HepG2 (cell line): ENCODE measurements at regions not wholly inside any gene's neighbourhood (a gene's known extent, or its start where the extent isn't known, plus 50 kb on each side); places are given as distances from the start of the nearest gene placed in this dataset.

ENCODE experiments used
- ATAC-seq: fragments of 200-7000 bp; cut with Tn5 transposase; 3 replicates; pipeline ENCODE4 v1.9.1; 2020; ENCODE audit warnings: mild to moderate bottlenecking, moderate library complexity
- BruUV-seq: library from RNA; stranded (reverse); fragments of 400-500 nt; replicated peaks from 2 replicates; lab custom pipeline; 2021; lab: Mats Ljungman, UMichigan
- CTCF ChIA-PET: fragments of 300-600 bp; formaldehyde crosslinking; extraction: SDS; loops from one replicate; lab custom pipeline; 2021; ENCODE audit warnings: low total read pairs, inconsistent platforms, low intra/inter-chr PET ratio; lab: Yijun Ruan, JAX
- POLR2A ChIA-PET: fragments of 350-600 bp; sonication (Branson Sonifier 250); formaldehyde crosslinking; loops from one replicate; lab custom pipeline; 2020; ENCODE audit warnings: antibody characterized with exemption, inconsistent platforms; lab: Yijun Ruan, JAX
- DNase-seq: peaks from one replicate; pipeline ENCODE4 v3.0.0-alpha.2; 2015; ENCODE audit warnings: low spot score
- FAIRE-seq: peaks from 3 replicates; lab custom pipeline; 2011; peaks lifted over from hg19 to GRCh38; lab: Jason Lieb, UNC
- H2AFZ ChIP-seq: one replicate; pipeline ENCODE4 v1.6.1; 2011; ENCODE audit warnings: low read length, inconsistent platforms
- H3K27ac ChIP-seq: fragments of 300-600 bp; 3 replicates; pipeline ENCODE4 v1.8.0; 2011; ENCODE audit warnings: mixed run types, mild to moderate bottlenecking, mixed read lengths, low read length, inconsistent platforms; ENCODE audit not compliant: insufficient read depth; ENCODE audit errors: extremely low read length
- H3K27me3 ChIP-seq, 2 experiments: fragments of 200-600 bp in 1 of 2; 2 replicates in 1 of 2; 3 replicates in 1 of 2; pipeline versions ENCODE4 v1.6.0 to v1.8.0; 2011; ENCODE audit warnings: low read length in 2 of 2, mild to moderate bottlenecking in 2 of 2, moderate library complexity in 2 of 2, inconsistent platforms in 1 of 2; ENCODE audit not compliant: insufficient read depth in 2 of 2, control insufficient read depth in 1 of 2
- H3K36me3 ChIP-seq, 2 experiments: fragments of 200-600 bp in 1 of 2; replicated peaks in 1 of 2; 2 replicates in 1 of 2; 3 replicates in 1 of 2; pipeline versions ENCODE4 v1.5.1 to v1.8.0; 2011; ENCODE audit warnings: low read length in 2 of 2, inconsistent platforms in 1 of 2; ENCODE audit not compliant: insufficient read depth in 2 of 2, control insufficient read depth in 1 of 2
- H3K4me1 ChIP-seq: 2 replicates; pipeline ENCODE4 v1.5.1; 2012; ENCODE audit warnings: low read length, inconsistent platforms; ENCODE audit not compliant: insufficient read depth
- H3K4me2 ChIP-seq: 2 replicates; pipeline ENCODE4 v1.6.0; 2011; ENCODE audit warnings: low read depth, low read length, inconsistent platforms
- H3K4me3 ChIP-seq, 3 experiments: fragments of 200-600 bp in 1 of 3; sonication (generic), shearing (Covaris generic) in 1 of 3; replicated peaks in 1 of 3; 2 replicates each; pipeline ENCODE4 v1.5.1; 2011 to 2016; ENCODE audit warnings: low read length in 3 of 3, inconsistent platforms in 2 of 3, low read depth in 2 of 3, mild to moderate bottlenecking in 2 of 3, control low read depth in 1 of 3, mixed read lengths in 1 of 3; ENCODE audit not compliant: insufficient read depth in 1 of 3
- H3K79me2 ChIP-seq: one replicate; pipeline ENCODE4 v1.6.1; 2011; ENCODE audit warnings: low read length, inconsistent platforms; ENCODE audit not compliant: insufficient read depth
- H3K9ac ChIP-seq: 2 replicates; pipeline ENCODE4 v1.6.0; 2011; ENCODE audit warnings: mild to moderate bottlenecking, low read depth, low read length, inconsistent platforms; ENCODE audit not compliant: insufficient read depth
- H3K9me3 ChIP-seq: 2 replicates; pipeline ENCODE4 v1.5.1; 2012; ENCODE audit warnings: mild to moderate bottlenecking, low read length
- H4K20me1 ChIP-seq: 2 replicates; pipeline ENCODE4 v1.6.0; 2011; ENCODE audit warnings: inconsistent platforms, mild to moderate bottlenecking, low read length, moderate library complexity; ENCODE audit not compliant: insufficient read depth
- CEBPZ ChIP-seq: IDR thresholded peaks from 2 replicates; pipeline ENCODE4 v1.6.1; 2012; ENCODE audit warnings: low read length, improper control_type of control experiment
- EED ChIP-seq: sonication (generic); formaldehyde crosslinking; IDR thresholded peaks from 2 replicates; pipeline ENCODE4 v1.5.0; 2020; ENCODE audit warnings: mild to moderate bottlenecking, missing genetic modification reagents
- KAT7 ChIP-seq: IDR thresholded peaks from 2 replicates; pipeline ENCODE4 v1.6.1; 2018; ENCODE audit warnings: borderline replicate concordance, missing compliant biosample characterization
- NFIB ChIP-seq: sonication (generic); formaldehyde crosslinking; IDR thresholded peaks from 2 replicates; pipeline ENCODE4 v1.9.0; 2021; ENCODE audit warnings: missing genetic modification reagents, mild to moderate bottlenecking, borderline replicate concordance
- PAWR ChIP-seq: sonication (generic); formaldehyde crosslinking; IDR thresholded peaks from 2 replicates; pipeline ENCODE4 v1.4.0; 2020; ENCODE audit warnings: missing genetic modification reagents, mild to moderate bottlenecking, borderline replicate concordance
- PCBP1 ChIP-seq: fragments of 200-400 bp; formaldehyde crosslinking; IDR thresholded peaks from 2 replicates; pipeline ENCODE4 v1.6.1; 2017; ENCODE audit warnings: mild to moderate bottlenecking, low read depth, low read length, borderline replicate concordance
- REPIN1 ChIP-seq: sonication (generic); formaldehyde crosslinking; IDR thresholded peaks from 2 replicates; pipeline ENCODE4 v1.8.0; 2022; ENCODE audit warnings: missing genetic modification reagents, low read depth, mild to moderate bottlenecking, borderline replicate concordance
- SMYD3 ChIP-seq: sonication (generic); formaldehyde crosslinking; IDR thresholded peaks from 2 replicates; pipeline ENCODE4 v1.8.1; 2023; ENCODE audit warnings: mild to moderate bottlenecking, missing genetic modification reagents
- SRY ChIP-seq: sonication (generic); formaldehyde crosslinking; IDR thresholded peaks from 2 replicates; pipeline ENCODE4 v1.8.0; 2022; ENCODE audit warnings: mild to moderate bottlenecking, missing genetic modification reagents
- TEAD3 ChIP-seq: optimal IDR thresholded peaks from 2 replicates; pipeline ENCODE3; 2016; ENCODE audit warnings: borderline replicate concordance
- TEF ChIP-seq: sonication (generic); formaldehyde crosslinking; IDR thresholded peaks from 2 replicates; pipeline ENCODE4 v1.5.0; 2020; ENCODE audit warnings: missing genetic modification reagents
- TGIF2 ChIP-seq: IDR thresholded peaks from 2 replicates; pipeline ENCODE4 v1.6.1; 2016; ENCODE audit warnings: control low read depth, missing compliant biosample characterization
- ZBTB34 ChIP-seq: sonication (generic); formaldehyde crosslinking; IDR thresholded peaks from 2 replicates; pipeline ENCODE4 v1.8.0; 2022; ENCODE audit warnings: mild to moderate bottlenecking, missing genetic modification reagents
- ZNF124 ChIP-seq: sonication (generic); formaldehyde crosslinking; IDR thresholded peaks from 2 replicates; pipeline ENCODE4 v1.4.0; 2020; ENCODE audit warnings: missing genetic modification reagents
- ZNF441 ChIP-seq: sonication (generic); formaldehyde crosslinking; IDR thresholded peaks from 2 replicates; pipeline ENCODE4 v1.7.0; 2021; ENCODE audit warnings: missing genetic modification reagents, borderline replicate concordance
- ZNF850 ChIP-seq: sonication (generic); formaldehyde crosslinking; conservative IDR thresholded peaks from 2 replicates; pipeline ENCODE4 v1.9.0; 2021; ENCODE audit warnings: mild to moderate bottlenecking, missing genetic modification reagents
- ZNF878 ChIP-seq: sonication (generic); formaldehyde crosslinking; IDR thresholded peaks from 2 replicates; pipeline ENCODE4 v1.8.1; 2023; ENCODE audit warnings: mild to moderate bottlenecking, missing genetic modification reagents, moderate library complexity
- WGBS: methylation state at CpG from one replicate; pipeline ENCODE4 v1.1.6; 2017; ENCODE audit warnings: low lambda C conversion rate; 5-methylcytosine and 5-hydroxymethylcytosine counted together
- in situ Hi-C: cut with HindIII; loops from 2 replicates; pipeline ENCODE4 v1.10.0; 2017; ENCODE audit warnings: low pct_unique_long_range_greater_than_20kb; ENCODE audit not compliant: extremely low pct_ligation_motif_present
- intact Hi-C: fragments of 100-400 bp; cut with micrococcal nuclease; formaldehyde crosslinking; loops from one replicate; pipeline ENCODE4 v1.10.0; 2022; ENCODE audit not compliant: unreplicated experiment
- TF ChIP-seq, protein P1 (sequence below): IDR thresholded peaks from 2 replicates; pipeline ENCODE4 v1.6.1; 2016; ENCODE audit warnings: mild to moderate bottlenecking

GRCh38 chr1:195894411-195894810 lies 713.8 kb downstream of the KCNT2 start:
- ATAC-seq: no peak
- TF ChIP-seq, protein P1, sequence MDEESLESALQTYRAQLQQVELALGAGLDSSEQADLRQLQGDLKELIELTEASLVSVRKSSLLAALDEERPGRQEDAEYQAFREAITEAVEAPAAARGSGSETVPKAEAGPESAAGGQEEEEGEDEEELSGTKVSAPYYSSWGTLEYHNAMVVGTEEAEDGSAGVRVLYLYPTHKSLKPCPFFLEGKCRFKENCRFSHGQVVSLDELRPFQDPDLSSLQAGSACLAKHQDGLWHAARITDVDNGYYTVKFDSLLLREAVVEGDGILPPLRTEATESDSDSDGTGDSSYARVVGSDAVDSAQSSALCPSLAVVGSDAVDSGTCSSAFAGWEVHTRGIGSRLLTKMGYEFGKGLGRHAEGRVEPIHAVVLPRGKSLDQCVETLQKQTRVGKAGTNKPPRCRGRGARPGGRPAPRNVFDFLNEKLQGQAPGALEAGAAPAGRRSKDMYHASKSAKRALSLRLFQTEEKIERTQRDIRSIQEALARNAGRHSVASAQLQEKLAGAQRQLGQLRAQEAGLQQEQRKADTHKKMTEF (CRISPR knock-in tag): no peak
- TF ChIP-seq EED (CRISPR knock-in tag) (no peak), SMYD3 (CRISPR knock-in tag) (no peak), ZBTB34 (no peak), KAT7 (CRISPR knock-in tag) (no peak), ZNF850 (CRISPR knock-in tag) (no peak), ZNF878 (no peak), TGIF2 (CRISPR knock-in tag) (no peak), PCBP1 (no peak), ZNF124 (CRISPR knock-in tag) (no peak), SRY (CRISPR knock-in tag) (no peak), ZNF441 (CRISPR knock-in tag) (no peak), REPIN1 (CRISPR knock-in tag) (no peak), CEBPZ (no peak), PAWR (CRISPR knock-in tag) (no peak), NFIB (CRISPR knock-in tag) (no peak), TEF (CRISPR knock-in tag) (no peak), TEAD3 (no peak)
- no peak for FAIRE-seq
- 0% methylated on average over 1 of the region's 1 CpG for WGBS
- BruUV-seq: no TSS peak
- H2AFZ ChIP-seq: no peak overlapping the region
- H3K79me2 ChIP-seq: no peaks in the 10 kb centered on the region
- no peak overlapping the region for H3K9ac ChIP-seq
- DNase-seq: no peak
- no peak overlapping the region for H3K4me2 ChIP-seq
- H3K27ac ChIP-seq: no peak overlapping the region
- no peaks in the 10 kb centered on the region for H3K27me3 ChIP-seq
- ChIA-PET CTCF (no interaction called here), POLR2A (no interaction called here)
- no peaks in the 10 kb centered on the region for H3K4me1 ChIP-seq
- no peaks in the 10 kb centered on the region for H3K9me3 ChIP-seq
- in situ Hi-C loops (no loop called here), intact Hi-C loops (no loop called here)
- H4K20me1 ChIP-seq: no peaks in the 10 kb centered on the region
- H3K36me3 ChIP-seq: no peaks in the 10 kb centered on the region
- H3K4me3 ChIP-seq: no peak overlapping the region
